ENCODE measurements at regions not wholly inside any gene's neighbourhood (a gene's known extent, or its start where the extent isn't known, plus 50 kb on each side); places are given as distances from the start of the nearest gene placed in this dataset.

GRCh38 chrX:16464369-16464768 lies 185.6 kb upstream of the S100G start:
- no peak for TF ChIP-seq CTCF (IDR thresholded peaks at IDR 0.05; ENCODE audit: low read depth, low read length, missing control alignments)
- DNase-seq (ENCODE audit: low read depth) = no peak
- H3K4me3 ChIP-seq (ENCODE audit: low read depth, low read length) = no peak overlapping the region

DNA sequence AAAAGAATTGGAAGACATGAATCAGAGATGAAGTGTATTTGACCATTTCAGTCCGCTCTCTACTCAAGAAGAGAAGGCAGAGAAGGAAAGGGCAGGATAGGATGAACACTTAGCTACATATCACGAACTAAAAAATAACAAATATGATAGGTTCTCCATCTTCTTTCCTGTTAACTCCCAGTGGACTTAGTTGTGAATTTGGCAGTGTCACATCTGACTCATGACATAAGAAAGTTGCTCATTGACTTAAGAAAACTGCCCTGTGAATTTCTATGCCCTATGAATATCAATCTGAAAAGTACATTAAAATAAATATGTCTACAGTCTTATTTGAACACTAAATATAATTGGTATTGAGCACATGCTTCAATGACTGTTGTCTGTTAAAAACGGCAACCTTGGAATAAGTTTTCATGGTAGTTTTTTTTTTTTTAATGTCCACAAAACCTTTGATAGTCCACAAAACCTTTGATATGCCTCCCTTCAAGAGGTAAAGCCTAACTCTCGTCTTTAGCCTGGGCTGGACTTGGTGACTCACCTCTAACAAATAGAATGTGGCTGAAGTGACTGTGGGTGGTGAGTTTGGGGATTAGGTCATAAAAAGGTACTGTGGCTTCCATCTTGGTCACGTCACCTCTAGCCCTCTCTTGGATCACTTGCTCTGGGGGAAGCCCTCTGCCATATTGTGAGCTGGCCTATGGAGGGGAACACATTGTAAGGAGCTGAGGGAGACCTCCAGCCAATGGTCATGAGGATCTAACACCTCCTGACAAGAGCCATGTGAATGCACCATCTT lies 184.7 kb upstream of the S100G start:
- DNase-seq (ENCODE audit: low read depth) = no peak
- no peak overlapping the region for H3K4me3 ChIP-seq (ENCODE audit: low read depth, low read length)
- no peak for TF ChIP-seq CTCF (IDR thresholded peaks at IDR 0.05; ENCODE audit: low read depth, low read length, missing control alignments)

DNA sequence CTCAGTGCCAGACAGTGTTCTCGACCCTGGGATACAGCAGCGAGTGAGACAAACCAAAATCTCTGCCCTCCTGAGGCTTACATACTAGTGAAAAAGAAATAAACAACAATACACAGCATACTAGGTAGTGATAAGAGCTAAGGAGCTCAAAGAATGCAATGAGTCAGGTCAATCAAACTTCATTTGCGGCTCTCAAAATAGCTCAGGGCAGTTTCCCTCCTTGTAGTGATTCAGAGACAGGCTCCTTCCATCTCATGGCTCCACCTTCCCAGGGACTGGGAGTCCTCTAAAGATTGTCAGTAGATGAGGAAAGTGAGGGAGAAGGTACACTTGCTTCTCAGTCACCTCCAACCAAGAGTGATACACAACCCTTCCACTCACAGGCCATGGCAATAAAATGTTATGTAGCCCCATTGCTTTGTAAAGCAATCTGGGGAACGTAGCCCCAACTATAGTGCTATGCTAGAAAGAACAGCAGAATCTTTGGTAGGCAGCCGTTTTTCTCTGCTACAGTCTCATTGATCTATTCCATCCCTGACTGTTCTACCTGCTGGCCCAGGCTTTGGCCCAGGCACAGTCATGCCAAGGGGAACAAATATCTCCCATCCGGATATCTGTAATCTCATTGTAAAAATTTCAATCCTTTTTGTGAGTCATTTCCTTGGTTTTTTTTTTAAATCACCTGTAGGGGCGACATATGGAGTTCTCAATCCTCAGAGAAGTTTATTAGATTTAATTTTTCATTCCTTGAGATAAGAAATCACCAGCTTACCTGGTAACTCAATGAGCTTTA lies 183.1 kb upstream of the S100G start:
- DNase-seq (ENCODE audit: low read depth) = no peak
- H3K4me3 ChIP-seq (ENCODE audit: low read depth, low read length) = no peak overlapping the region
- no peak for TF ChIP-seq CTCF (IDR thresholded peaks at IDR 0.05; ENCODE audit: low read depth, low read length, missing control alignments)

- DNase-seq (ENCODE audit: low read depth) = no peak
- no peak overlapping the region for H3K4me3 ChIP-seq (ENCODE audit: low read depth, low read length)
Measured at GRCh38 chrX:16469870-16470269, 180.1 kb upstream of the S100G start.

GRCh38 chrX:16472345-16472744 lies 177.6 kb upstream of the S100G start:
- DNase-seq (ENCODE audit: low read depth) = no peak
- no peak overlapping the region for H3K4me3 ChIP-seq (ENCODE audit: low read depth, low read length)
- no peak for TF ChIP-seq CTCF (IDR thresholded peaks at IDR 0.05; ENCODE audit: low read depth, low read length, missing control alignments)

More at GRCh38 chrX:16469870-16470269, 180.1 kb upstream of the S100G start:
- TF ChIP-seq CTCF (IDR thresholded peaks at IDR 0.05; ENCODE audit: low read depth, low read length, missing control alignments) = peak; percentile 24

DNA sequence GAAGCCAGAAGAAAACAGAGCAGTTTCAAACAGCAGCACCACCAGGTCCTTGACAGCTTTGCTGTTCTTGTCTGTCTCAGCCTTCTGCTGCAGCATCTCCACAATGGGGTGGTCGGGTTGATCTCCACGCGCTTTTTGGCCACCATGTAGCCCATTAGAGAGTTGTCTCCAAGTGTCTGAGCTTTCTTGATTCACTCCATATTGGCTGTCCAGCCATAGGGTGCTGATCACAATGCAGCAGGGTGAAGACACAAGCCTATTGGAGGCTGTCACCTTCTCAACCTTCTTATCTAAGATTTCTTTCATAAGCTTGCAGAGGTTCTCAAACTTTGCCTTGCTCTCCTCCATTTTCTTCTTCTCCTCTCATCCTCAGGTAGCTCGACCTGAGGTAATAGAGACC lies 175.4 kb upstream of the S100G start:
- TF ChIP-seq CTCF (IDR thresholded peaks at IDR 0.05; ENCODE audit: low read depth, low read length, missing control alignments) = no peak
- H3K4me3 ChIP-seq (ENCODE audit: low read depth, low read length) = no peak overlapping the region
- no peak for DNase-seq (ENCODE audit: low read depth)
